OCI-LY3 (cell line): ENCODE measurements at regions not wholly inside any gene's neighbourhood (a gene's known extent, or its start where the extent isn't known, plus 50 kb on each side); places are given as distances from the start of the nearest gene placed in this dataset.

Experiments
- H2AFZ ChIP-seq: fragments of 200-600, 300-600 bp; shearing (Covaris generic); 2 replicates; pipeline ENCODE4 v1.6.0; 2014; ENCODE audit warnings: antibody characterized with exemption, low read depth, low read length
- H3K27ac ChIP-seq: fragments of 200-600, 300-600 bp; sonication (generic); 2 replicates; pipeline ENCODE4 v1.5.1; 2014; ENCODE audit warnings: mild to moderate bottlenecking, low read length, moderate library complexity, mixed read lengths
- H3K27me3 ChIP-seq: fragments of 200-600, 300-600 bp; sonication (generic); 2 replicates; pipeline ENCODE4 v1.6.1; 2014; ENCODE audit warnings: low read depth, low read length, mixed read lengths
- H3K36me3 ChIP-seq: fragments of 200-600, 300-600 bp; sonication (generic); replicated peaks from 2 replicates; pipeline ENCODE3; 2014; ENCODE audit warnings: low read depth, low read length, mixed read lengths
- H3K4me1 ChIP-seq: fragments of 300-600, 200-600 bp; sonication (generic); 2 replicates; pipeline ENCODE4 v1.6.1; 2014; ENCODE audit warnings: low read length, mixed read lengths
- H3K4me2 ChIP-seq: fragments of 200-600, 300-600 bp; sonication (generic); 2 replicates; pipeline ENCODE4 v1.6.1; 2014; ENCODE audit warnings: low read length, mixed read lengths
- H3K4me3 ChIP-seq: fragments of 300-600, 200-600 bp; sonication (generic); 2 replicates; pipeline ENCODE4 v1.5.1; 2014; ENCODE audit warnings: antibody characterized with exemption, mild to moderate bottlenecking, low read length, moderate library complexity
- H3K79me2 ChIP-seq: fragments of 300-600, 200-600 bp; shearing (Covaris generic); 2 replicates; pipeline ENCODE4 v1.6.1; 2014; ENCODE audit warnings: mild to moderate bottlenecking, low read length, mixed read lengths
- H3K9ac ChIP-seq: fragments of 300-600, 200-600 bp; shearing (Covaris generic); 2 replicates; pipeline ENCODE4 v1.6.0; 2014; ENCODE audit warnings: mild to moderate bottlenecking, low read length, moderate library complexity
- H3K9me3 ChIP-seq: fragments of 200-600, 300-600 bp; shearing (Covaris generic); 2 replicates; pipeline ENCODE4 v1.6.1; 2014; ENCODE audit warnings: low read length, mixed read lengths; ENCODE audit not compliant: insufficient read depth
- H4K20me1 ChIP-seq: fragments of 200-600, 300-600 bp; sonication (generic); 2 replicates; pipeline ENCODE4 v1.6.1; 2016; ENCODE audit warnings: low read length, mixed read lengths; ENCODE audit not compliant: insufficient read depth
- EZH2phosphoT487 ChIP-seq: fragments of 200-600 bp; shearing (Covaris generic); IDR thresholded peaks from 2 replicates; pipeline ENCODE4 v1.6.1; 2018; ENCODE audit warnings: antibody characterized with exemption, mixed run types, low read depth
- TF ChIP-seq, protein P1 (sequence below): fragments of 200-600, 300-600 bp; sonication (generic); IDR thresholded peaks from 2 replicates; pipeline ENCODE4 v1.5.1; 2014; ENCODE audit warnings: antibody characterized with exemption, low read length, low read depth

DNA sequence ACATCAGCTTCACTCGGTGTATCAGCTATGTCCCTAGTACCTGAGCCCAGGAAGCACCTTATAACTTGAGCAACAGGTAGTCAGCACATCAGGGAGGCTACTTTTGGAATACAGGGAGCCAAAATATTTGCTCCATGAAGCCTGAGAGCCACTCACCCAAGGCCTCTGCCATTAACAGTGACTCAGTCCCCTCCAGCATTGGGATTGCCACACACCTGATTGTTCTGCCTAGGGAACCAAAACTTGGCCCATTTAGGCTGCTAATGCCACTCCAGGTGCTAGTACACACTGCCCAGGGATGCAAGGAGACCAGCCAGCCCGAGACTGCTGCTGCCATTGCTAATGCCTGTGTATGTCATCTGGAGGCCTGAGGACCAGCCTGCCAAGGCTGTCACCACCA, 773.6 kb upstream of the TENM4 start:
- H3K27ac ChIP-seq, result no peak overlapping the region
- H3K79me2 ChIP-seq, result no peaks in the 10 kb centered on the region
- no peaks in the 10 kb centered on the region for H3K9me3 ChIP-seq
- no peak overlapping the region for H3K4me2 ChIP-seq
- no peak overlapping the region for H3K4me3 ChIP-seq
- no peak overlapping the region for H2AFZ ChIP-seq
- H3K4me1 ChIP-seq, result peaks cover 8% of the 10 kb centered on the region
- no peaks in the 10 kb centered on the region for H3K36me3 ChIP-seq
- no peak overlapping the region for H3K9ac ChIP-seq
- TF ChIP-seq, protein P1, sequence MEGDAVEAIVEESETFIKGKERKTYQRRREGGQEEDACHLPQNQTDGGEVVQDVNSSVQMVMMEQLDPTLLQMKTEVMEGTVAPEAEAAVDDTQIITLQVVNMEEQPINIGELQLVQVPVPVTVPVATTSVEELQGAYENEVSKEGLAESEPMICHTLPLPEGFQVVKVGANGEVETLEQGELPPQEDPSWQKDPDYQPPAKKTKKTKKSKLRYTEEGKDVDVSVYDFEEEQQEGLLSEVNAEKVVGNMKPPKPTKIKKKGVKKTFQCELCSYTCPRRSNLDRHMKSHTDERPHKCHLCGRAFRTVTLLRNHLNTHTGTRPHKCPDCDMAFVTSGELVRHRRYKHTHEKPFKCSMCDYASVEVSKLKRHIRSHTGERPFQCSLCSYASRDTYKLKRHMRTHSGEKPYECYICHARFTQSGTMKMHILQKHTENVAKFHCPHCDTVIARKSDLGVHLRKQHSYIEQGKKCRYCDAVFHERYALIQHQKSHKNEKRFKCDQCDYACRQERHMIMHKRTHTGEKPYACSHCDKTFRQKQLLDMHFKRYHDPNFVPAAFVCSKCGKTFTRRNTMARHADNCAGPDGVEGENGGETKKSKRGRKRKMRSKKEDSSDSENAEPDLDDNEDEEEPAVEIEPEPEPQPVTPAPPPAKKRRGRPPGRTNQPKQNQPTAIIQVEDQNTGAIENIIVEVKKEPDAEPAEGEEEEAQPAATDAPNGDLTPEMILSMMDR, result no peak
- TF ChIP-seq EZH2phosphoT487, result no peak
- no peaks in the 10 kb centered on the region for H4K20me1 ChIP-seq
- no peaks in the 10 kb centered on the region for H3K27me3 ChIP-seq

DNA sequence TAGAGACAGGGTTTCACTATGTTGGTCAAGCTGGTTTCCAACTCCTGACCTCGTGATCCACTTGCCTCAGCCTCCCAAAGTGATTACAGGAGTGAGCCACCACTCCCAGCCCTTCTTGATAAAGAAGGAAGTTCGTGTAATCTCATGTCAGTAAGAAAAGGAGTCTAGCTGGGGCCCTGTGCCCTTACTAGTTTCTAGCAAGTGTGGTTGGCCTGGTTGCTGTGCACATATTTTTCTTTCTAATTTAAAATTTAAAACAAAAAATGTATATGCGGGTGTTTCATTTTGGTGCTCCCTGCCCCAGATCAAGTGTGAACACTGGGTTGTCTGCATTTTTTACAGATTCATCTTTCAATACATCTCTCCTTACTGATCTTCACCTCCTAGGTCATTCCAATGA, 770.8 kb upstream of the TENM4 start:
- TF ChIP-seq EZH2phosphoT487, result no peak
- TF ChIP-seq, protein P1, result no peak
- H3K4me1 ChIP-seq, result peaks cover 8% of the 10 kb centered on the region
- H4K20me1 ChIP-seq, result no peaks in the 10 kb centered on the region
- no peaks in the 10 kb centered on the region for H3K36me3 ChIP-seq
- H3K9me3 ChIP-seq, result no peaks in the 10 kb centered on the region
- H3K4me2 ChIP-seq, result peak overlapping the region; percentile 39
- H3K4me3 ChIP-seq, result no peak overlapping the region
- H2AFZ ChIP-seq, result peak overlapping the region; percentile 47
- no peak overlapping the region for H3K27ac ChIP-seq
- no peaks in the 10 kb centered on the region for H3K27me3 ChIP-seq
- H3K9ac ChIP-seq, result no peak overlapping the region
- H3K79me2 ChIP-seq, result no peaks in the 10 kb centered on the region

- H3K9ac ChIP-seq, result no peak overlapping the region
- no peak overlapping the region for H3K4me2 ChIP-seq
- H3K27me3 ChIP-seq, result no peaks in the 10 kb centered on the region
- H3K27ac ChIP-seq, result no peak overlapping the region
- H3K9me3 ChIP-seq, result no peaks in the 10 kb centered on the region
- no peak overlapping the region for H2AFZ ChIP-seq
- H3K4me3 ChIP-seq, result no peak overlapping the region
- no peaks in the 10 kb centered on the region for H3K79me2 ChIP-seq
- TF ChIP-seq EZH2phosphoT487, result no peak
- TF ChIP-seq, protein P1, result no peak
- no peaks in the 10 kb centered on the region for H4K20me1 ChIP-seq
- H3K36me3 ChIP-seq, result no peaks in the 10 kb centered on the region
- no peaks in the 10 kb centered on the region for H3K4me1 ChIP-seq
Observed at GRCh38 chr11:80204021-80204420, 763.2 kb upstream of the TENM4 start.

- H2AFZ ChIP-seq, result no peak overlapping the region
- no peak overlapping the region for H3K27ac ChIP-seq
- no peak for TF ChIP-seq EZH2phosphoT487
- TF ChIP-seq, protein P1, result no peak
- H3K27me3 ChIP-seq, result no peaks in the 10 kb centered on the region
- H3K9ac ChIP-seq, result no peak overlapping the region
- no peaks in the 10 kb centered on the region for H3K79me2 ChIP-seq
- H3K4me3 ChIP-seq, result no peak overlapping the region
- no peak overlapping the region for H3K4me2 ChIP-seq
- H3K4me1 ChIP-seq, result no peaks in the 10 kb centered on the region
- no peaks in the 10 kb centered on the region for H4K20me1 ChIP-seq
- H3K9me3 ChIP-seq, result no peaks in the 10 kb centered on the region
- H3K36me3 ChIP-seq, result no peaks in the 10 kb centered on the region
Observed at GRCh38 chr11:80196932-80197554, 756.2 kb upstream of the TENM4 start.
